NCI-H2081 (cell line): ENCODE measurements at regions not wholly inside any gene's neighbourhood (a gene's known extent, or its start where the extent isn't known, plus 50 kb on each side); places are given as distances from the start of the nearest gene placed in this dataset.
"Not testable (repeated sequence)": the region's sequence is repeated elsewhere in the genome, so short reads cannot be mapped to it uniquely, and the experiment has no call there.

Experiments
- DNase-seq, 2 experiments: peaks; one replicate each; lab custom pipeline; 2025; lab: John Stamatoyannopoulos, UW

DNA sequence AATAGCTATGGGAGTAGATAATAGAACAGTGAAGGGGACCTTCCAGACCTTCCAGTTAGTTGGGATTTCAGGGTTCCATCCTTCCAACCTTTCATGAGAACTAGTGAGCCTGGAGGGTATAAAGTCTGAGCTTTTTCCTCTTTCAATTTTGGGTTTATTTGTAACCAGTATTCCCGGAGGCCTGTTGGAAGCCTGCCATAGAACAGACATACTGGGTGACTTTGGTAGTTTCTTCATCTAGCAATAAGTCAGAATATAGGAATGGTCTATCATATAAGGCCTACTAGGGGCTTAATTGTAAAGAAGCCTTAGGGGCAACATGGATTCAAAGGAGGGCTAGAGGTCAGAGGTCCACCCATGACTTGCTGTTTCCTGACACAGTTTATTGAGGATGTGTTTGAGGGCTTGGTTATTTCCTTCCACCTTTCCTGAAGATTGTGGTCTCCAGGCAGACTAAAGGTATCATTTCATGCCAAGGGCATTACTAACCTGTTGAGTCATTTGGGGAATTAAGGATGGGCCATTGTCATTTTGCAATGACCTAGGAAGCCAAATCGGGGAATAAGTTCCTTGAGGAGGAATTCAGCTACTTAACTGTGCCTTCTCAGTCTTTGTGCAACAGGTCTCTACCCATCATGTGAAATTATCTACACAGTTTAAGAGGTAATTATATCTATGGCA lies 410.3 kb downstream of the SLC6A15 start:
- no peak for DNase-seq

DNA sequence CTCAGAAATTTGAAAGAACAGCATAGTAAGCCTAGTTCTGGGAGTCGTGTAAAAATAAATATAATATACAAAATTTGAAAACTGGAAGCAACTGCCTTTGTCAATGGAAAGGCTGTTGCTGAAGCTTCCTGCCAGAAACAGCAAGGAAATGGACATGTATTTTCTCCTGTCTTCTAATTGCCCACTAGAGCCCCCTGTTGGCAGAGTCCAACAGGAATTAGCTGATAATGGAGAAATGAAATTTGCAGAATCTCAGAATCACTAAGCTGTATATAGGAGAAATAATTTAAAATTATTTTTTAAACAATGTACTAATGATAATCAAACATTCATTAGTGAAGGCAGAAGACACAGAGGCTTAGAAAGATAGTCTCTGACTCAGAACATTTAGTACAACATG lies 414.8 kb downstream of the SLC6A15 start:
- peak; percentile 31 to 44 for DNase-seq

- DNase-seq = no peak
Observed at GRCh38 chr12:84495711-84496110, 416.9 kb downstream of the SLC6A15 start.

DNA sequence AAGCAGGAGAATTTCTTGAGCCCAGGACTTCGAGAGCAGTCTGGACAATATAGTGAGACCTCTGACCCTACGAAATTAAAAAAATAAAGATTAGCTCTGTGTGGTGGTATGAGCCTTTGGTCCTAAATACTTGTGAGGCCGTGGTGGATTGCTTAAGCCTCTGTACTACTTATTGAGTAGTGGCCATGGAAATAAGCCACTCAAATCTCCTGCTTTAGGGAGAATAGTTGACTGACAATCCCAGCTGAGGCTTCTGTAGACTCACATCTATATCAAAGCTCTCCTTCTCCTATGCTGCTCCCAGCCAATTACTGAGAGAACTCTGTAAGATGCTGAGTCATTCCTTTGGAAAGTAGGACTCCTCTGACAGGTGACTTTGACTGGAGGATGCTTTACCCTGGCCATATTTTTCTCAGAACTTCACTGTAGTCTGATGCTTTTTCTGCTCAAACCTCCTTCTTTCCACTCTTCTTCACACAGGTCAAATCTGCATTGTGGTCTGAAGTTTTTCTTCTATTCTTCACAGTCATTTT lies 420.2 kb downstream of the SLC6A15 start:
- DNase-seq = no peak

DNA sequence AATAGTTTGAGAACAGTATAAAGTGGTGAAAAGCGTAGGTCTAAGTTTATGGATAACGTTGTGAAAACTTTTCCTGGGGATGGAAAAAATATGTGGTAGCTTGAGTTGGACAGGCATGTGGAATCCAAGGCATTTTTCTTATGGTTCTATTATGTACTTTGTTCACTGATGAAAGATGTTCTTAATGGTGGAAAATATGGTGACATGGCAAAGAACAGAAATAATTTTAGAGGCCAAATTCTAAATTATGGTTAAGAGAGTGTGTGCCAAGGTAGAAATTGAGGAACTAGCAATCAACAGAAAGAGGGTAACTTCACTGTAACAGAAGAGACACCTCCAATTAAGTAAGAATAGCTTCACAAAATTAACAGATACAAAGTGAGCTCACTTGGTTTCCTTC lies 427.8 kb downstream of the SLC6A15 start:
- no peak for DNase-seq

GRCh38 chr12:84480803-84481202 lies 431.8 kb downstream of the SLC6A15 start:
- no peak for DNase-seq

GRCh38 chr12:84470361-84470760 lies 442.2 kb downstream of the SLC6A15 start:
- no peak for DNase-seq

GRCh38 chr12:84464616-84465015 lies 448.0 kb downstream of the SLC6A15 start:
- DNase-seq = no peak

- no peak for DNase-seq
Observed at GRCh38 chr12:84463741-84464495, 448.7 kb downstream of the SLC6A15 start.

GRCh38 chr12:84455598-84455997 lies 457.0 kb downstream of the SLC6A15 start:
- no peak for DNase-seq

DNA sequence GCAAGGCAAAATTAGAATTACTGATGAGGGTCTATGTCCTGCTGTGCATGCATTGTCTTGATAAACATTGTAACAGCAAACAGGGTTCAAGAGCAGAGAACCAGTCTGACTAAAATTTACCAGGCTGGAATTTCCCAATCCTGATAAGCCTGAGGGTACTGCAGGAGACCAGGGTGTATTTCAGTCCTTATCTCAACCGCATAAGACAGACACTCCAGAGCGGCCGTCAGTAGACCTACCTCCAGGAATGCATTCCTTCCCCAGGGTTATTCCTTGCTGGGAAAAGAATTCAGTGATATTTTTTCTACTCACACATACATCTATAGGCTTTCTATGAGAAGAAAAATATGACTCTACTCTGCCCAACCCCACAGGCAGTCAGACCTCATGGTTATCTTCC lies 466.1 kb downstream of the SLC6A15 start:
- not testable (repeated sequence) for DNase-seq

DNA sequence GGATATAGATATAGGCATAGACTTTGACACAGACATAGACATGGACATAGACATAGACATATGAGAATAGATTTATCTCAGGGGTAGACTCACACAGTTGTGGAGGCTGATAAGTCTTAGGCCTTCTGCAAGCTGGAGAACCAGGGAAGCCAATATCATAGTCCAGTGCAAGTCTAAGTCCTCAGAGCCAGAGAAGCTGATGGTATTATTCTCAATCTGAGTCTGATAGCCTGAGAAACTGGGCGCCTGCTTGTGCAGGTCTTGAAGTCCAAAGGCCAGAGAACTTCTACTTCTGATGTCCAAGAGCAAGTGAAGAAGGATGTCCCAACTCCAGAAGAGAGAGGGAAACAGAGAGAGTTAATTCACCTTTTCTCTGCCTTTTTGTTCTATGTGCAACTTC lies 476.5 kb downstream of the SLC6A15 start:
- no peak for DNase-seq

DNA sequence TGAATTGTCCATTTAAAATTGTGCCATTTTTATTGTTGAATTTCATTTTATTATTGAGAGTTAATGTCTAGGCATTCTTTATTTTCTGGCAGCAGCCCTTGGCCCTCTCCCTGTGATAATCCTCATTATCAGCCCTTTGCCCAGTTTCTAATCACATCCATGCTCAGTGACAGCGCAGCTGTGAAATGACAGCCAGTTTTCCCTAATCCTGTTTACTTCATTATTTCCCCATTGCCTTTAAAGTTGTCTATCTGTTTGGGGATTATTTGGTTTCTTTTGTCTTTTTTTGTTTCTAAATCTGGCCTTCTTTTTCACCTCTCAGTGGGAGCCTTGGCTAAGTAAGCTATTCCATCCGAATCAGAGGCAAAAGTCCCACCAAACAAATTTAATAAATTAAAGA lies 476.9 kb downstream of the SLC6A15 start:
- DNase-seq = no peak

GRCh38 chr12:84422340-84422739 lies 490.3 kb downstream of the SLC6A15 start:
- DNase-seq = no peak

GRCh38 chr12:84421103-84421502 lies 491.5 kb downstream of the SLC6A15 start:
- no peak for DNase-seq

DNA sequence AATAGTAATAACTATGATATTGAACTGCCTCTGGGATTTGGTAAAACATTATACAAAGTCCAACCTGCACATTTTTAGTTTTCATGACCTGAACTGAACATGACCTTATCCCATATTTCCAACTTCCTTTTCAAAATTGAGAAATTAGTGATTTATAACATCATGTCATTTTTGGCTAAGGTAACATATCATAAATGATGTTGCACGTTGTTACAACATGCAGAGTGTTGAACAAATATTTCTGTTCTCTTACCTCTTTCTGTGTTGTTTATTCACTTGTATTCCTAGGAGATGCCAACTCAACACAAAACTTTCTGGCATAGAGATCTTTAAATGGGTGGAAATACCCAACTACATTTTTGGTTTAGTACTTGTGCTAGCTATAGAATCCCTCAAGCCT lies 496.0 kb downstream of the SLC6A15 start:
- no peak for DNase-seq

DNA sequence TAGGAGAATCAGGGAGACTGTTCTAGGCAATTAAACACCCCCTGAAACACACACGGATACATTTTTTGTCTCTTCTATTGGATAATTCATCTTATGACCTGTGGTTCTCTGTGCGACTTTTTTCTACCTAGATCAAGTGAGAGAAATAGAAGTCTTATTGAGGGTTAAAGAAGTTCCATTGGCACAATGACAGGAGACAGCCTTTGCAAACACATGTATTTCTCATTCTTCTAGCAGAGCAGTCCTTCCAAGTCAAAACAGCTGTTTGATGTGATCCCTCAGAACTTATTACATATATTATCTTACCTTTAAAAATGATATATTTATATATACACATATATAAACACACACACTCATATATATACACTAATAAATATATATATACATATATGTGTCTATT lies 496.7 kb downstream of the SLC6A15 start:
- no peak for DNase-seq

DNA sequence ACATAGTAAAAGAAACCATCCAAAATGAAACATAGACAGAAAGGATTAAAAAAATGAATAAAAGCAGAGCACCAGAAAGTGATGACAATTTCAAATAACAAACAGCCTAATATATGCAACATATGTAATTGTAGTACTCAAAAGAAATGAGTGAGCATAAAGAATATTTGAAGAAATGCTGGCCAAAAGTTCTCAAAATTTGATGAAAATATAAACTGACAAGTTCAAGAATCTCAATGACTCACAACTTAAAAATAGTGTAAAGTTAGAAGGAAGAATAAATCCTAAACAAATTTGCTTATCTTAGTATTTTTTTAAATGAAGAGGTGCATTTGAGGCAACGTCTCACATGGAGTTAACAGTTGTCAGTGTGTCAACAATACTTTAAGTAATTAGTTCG lies 498.9 kb downstream of the SLC6A15 start:
- DNase-seq = no peak

- no peak for DNase-seq
Observed at GRCh38 chr12:84412226-84412625, 500.4 kb downstream of the SLC6A15 start.

DNA sequence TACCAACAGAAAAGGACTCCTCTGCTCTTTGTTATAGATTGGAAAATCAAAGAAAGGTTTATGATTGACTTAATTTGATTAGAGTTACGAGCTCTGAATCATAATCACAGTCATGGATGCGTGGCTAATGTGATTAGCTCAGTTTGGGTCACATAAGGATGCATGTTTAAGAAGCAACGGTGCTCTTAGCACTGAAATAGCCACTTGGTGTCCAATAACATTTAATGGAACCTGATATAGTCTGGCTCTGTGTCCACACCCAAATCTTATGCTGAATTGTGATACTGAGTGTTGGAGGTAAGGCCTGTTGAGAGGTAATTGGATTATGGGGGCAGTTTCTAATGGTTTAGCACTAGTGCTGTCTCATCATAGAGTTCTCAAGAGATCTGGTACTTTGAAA lies 501.6 kb downstream of the SLC6A15 start:
- no peak for DNase-seq

GRCh38 chr12:84408936-84409335 lies 503.7 kb downstream of the SLC6A15 start:
- peak in 1 of 2 experiments; percentile 32 for DNase-seq

GRCh38 chr12:84406720-84407119 lies 505.9 kb downstream of the SLC6A15 start:
- not testable (repeated sequence) for DNase-seq

- DNase-seq = no peak
Observed at GRCh38 chr12:84397846-84398245, 514.8 kb downstream of the SLC6A15 start.
